ENCODE measurements at regions not wholly inside any gene's neighbourhood (a gene's known extent, or its start where the extent isn't known, plus 50 kb on each side); places are given as distances from the start of the nearest gene placed in this dataset.
"Not testable (repeated sequence)": the region's sequence is repeated elsewhere in the genome, so short reads cannot be mapped to it uniquely, and the experiment has no call there.

GRCh38 chr12:74595696-74596095 is 58.1 kb downstream of the ATXN7L3B start:
- Histone ChIP-seq H3K4me1 (ENCODE audit: control insufficient read depth in 1 of 2, low read depth in 2 of 2) (no peaks in the 10 kb centered on the region), H3K4me3 (no peak overlapping the region), H3K27me3 (replicated peaks; ENCODE audit: insufficient read depth) (no peaks in the 10 kb centered on the region), H3K36me3 (no peaks in the 10 kb centered on the region), H3K27ac (no peak overlapping the region), H3K9me3 (no peaks in the 10 kb centered on the region)
- DNase-seq (ENCODE audit: low spot score) = no peak
- no peak for TF ChIP-seq CTCF (IDR thresholded peaks at IDR 0.05)
- ATAC-seq (ENCODE audit: insufficient number of reproducible peaks, low FRiP score, low read depth) = no peak

DNA sequence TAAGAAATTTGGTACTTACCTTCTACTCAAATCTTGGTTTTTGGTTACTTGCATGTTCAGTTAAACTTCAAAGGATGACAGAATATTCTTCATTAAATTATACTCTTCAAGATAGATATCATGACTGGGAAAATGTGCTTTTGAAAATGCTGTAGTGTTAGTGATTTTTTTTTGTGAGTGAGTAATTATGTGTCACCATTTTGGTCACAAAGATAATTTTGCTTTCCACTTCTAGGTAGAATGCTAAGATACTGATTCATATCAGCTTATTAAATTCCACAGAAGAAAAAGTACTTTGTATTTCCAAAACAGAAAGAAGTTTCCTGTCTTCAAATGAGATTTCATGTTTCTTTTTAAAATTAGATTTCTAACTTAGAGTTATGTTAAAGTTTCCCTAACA is 61.2 kb downstream of the ATXN7L3B start:
- ATAC-seq (ENCODE audit: insufficient number of reproducible peaks, low FRiP score, low read depth) (no peak), DNase-seq (ENCODE audit: low spot score) (no peak)
- Histone ChIP-seq H3K27me3 (replicated peaks; ENCODE audit: insufficient read depth) (no peaks in the 10 kb centered on the region), H3K4me3 (no peak overlapping the region), H3K9me3 (no peaks in the 10 kb centered on the region), H3K4me1 (ENCODE audit: control insufficient read depth in 1 of 2, low read depth in 2 of 2) (no peaks in the 10 kb centered on the region), H3K27ac (no peak overlapping the region), H3K36me3 (no peaks in the 10 kb centered on the region)
- TF ChIP-seq CTCF (IDR thresholded peaks at IDR 0.05) = no peak

DNA sequence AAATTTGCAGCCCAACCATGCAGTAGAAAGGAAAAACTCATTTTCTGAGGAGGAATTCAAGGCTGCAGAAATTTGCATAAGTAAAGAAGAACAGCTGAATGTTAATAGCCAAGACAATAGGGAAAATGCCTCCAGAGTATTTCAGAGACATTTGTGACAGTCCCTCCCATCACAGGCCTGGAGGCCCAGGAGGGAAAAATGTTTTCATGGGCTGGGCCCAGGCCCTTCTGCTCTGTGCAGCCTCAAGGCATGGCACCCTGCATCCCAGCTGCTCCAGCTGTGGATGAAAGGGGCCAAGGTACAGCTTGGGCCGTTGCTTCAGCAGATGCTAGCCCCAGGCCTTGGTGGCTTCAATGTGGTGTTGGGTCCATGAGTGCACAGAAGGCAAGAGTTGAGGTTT is 62.3 kb downstream of the ATXN7L3B start:
- Histone ChIP-seq H3K4me3 (no peak overlapping the region), H3K36me3 (no peaks in the 10 kb centered on the region), H3K4me1 (ENCODE audit: control insufficient read depth in 1 of 2, low read depth in 2 of 2) (no peaks in the 10 kb centered on the region), H3K9me3 (no peaks in the 10 kb centered on the region), H3K27me3 (replicated peaks; ENCODE audit: insufficient read depth) (no peaks in the 10 kb centered on the region), H3K27ac (no peak overlapping the region)
- no peak for ATAC-seq (ENCODE audit: insufficient number of reproducible peaks, low FRiP score, low read depth)
- no peak for TF ChIP-seq CTCF (IDR thresholded peaks at IDR 0.05)
- DNase-seq (ENCODE audit: low spot score) = no peak

- not testable (repeated sequence) for H3K4me1 ChIP-seq (ENCODE audit: control insufficient read depth in 1 of 2, low read depth in 2 of 2); H3K27me3 ChIP-seq (replicated peaks; ENCODE audit: insufficient read depth); ATAC-seq (ENCODE audit: insufficient number of reproducible peaks, low FRiP score, low read depth)
These were observed 63.2 kb downstream of the ATXN7L3B start for GRCh38 chr12:74600817-74601216.

GRCh38 chr12:74602881-74603672 is 65.4 kb downstream of the ATXN7L3B start:
- Histone ChIP-seq H3K9me3 (no peaks in the 10 kb centered on the region), H3K27me3 (replicated peaks; ENCODE audit: insufficient read depth) (no peaks in the 10 kb centered on the region), H3K27ac (no peak overlapping the region), H3K36me3 (no peaks in the 10 kb centered on the region), H3K4me1 (ENCODE audit: control insufficient read depth in 1 of 2, low read depth in 2 of 2) (no peaks in the 10 kb centered on the region), H3K4me3 (no peak overlapping the region)
- no peak for DNase-seq (ENCODE audit: low spot score)
- no peak for TF ChIP-seq CTCF (IDR thresholded peaks at IDR 0.05)
- ATAC-seq (ENCODE audit: insufficient number of reproducible peaks, low FRiP score, low read depth) = no peak

More at GRCh38 chr12:74600817-74601216, 63.2 kb downstream of the ATXN7L3B start:
- H3K36me3 ChIP-seq; H3K4me3 ChIP-seq; H3K9me3 ChIP-seq; H3K27ac ChIP-seq; DNase-seq (ENCODE audit: low spot score): not testable (repeated sequence)
